ENCODE measurements at regions not wholly inside any gene's neighbourhood (a gene's known extent, or its start where the extent isn't known, plus 50 kb on each side); places are given as distances from the start of the nearest gene placed in this dataset.

- no peak for TF ChIP-seq CTCF (IDR thresholded peaks at IDR 0.05)
- no peak for TF ChIP-seq POLR2A (IDR thresholded peaks at IDR 0.05)
Measured at GRCh38 chr16:48865520-48865919, 255.5 kb upstream of the N4BP1 start.

Data from esophagus squamous epithelium (tissue), 4 donors.